ENCODE measurements at regions not wholly inside any gene's neighbourhood (a gene's known extent, or its start where the extent isn't known, plus 50 kb on each side); places are given as distances from the start of the nearest gene placed in this dataset.

GRCh38 chr2:128799730-128800129 is 481.1 kb upstream of the HS6ST1 start:
- DNase-seq (ENCODE audit: low read depth, low spot score) = no peak

GRCh38 chr2:128801576-128801975 is 482.9 kb upstream of the HS6ST1 start:
- no peak for DNase-seq (ENCODE audit: low read depth, low spot score)

GRCh38 chr2:128803222-128803621 is 484.6 kb upstream of the HS6ST1 start:
- no peak for DNase-seq (ENCODE audit: low read depth, low spot score)

GRCh38 chr2:128805237-128805636 is 486.6 kb upstream of the HS6ST1 start:
- no peak for DNase-seq (ENCODE audit: low read depth, low spot score)

- no peak for DNase-seq (ENCODE audit: low read depth, low spot score)
Measured at GRCh38 chr2:128805918-128806317, 487.2 kb upstream of the HS6ST1 start.

- DNase-seq (ENCODE audit: low read depth, low spot score) = no peak
Measured at GRCh38 chr2:128807317-128807716, 488.6 kb upstream of the HS6ST1 start.

GRCh38 chr2:128808462-128809258 is 490.0 kb upstream of the HS6ST1 start:
- DNase-seq (ENCODE audit: low read depth, low spot score) = no peak

- DNase-seq (ENCODE audit: low read depth, low spot score) = no peak
Measured at GRCh38 chr2:128809259-128809636, 490.6 kb upstream of the HS6ST1 start.

GRCh38 chr2:128809880-128810279 is 491.2 kb upstream of the HS6ST1 start:
- DNase-seq (ENCODE audit: low read depth, low spot score) = no peak

GRCh38 chr2:128812183-128812940 is 493.7 kb upstream of the HS6ST1 start:
- no peak for DNase-seq (ENCODE audit: low read depth, low spot score)

- DNase-seq (ENCODE audit: low read depth, low spot score) = no peak
Measured at GRCh38 chr2:128813352-128814034, 494.8 kb upstream of the HS6ST1 start.

- DNase-seq (ENCODE audit: low read depth, low spot score) = no peak
Measured at GRCh38 chr2:128815248-128815647, 496.6 kb upstream of the HS6ST1 start.

GRCh38 chr2:128817171-128817570 is 498.5 kb upstream of the HS6ST1 start:
- no peak for DNase-seq (ENCODE audit: low read depth, low spot score)

- DNase-seq (ENCODE audit: low read depth, low spot score) = no peak
Measured at GRCh38 chr2:128817813-128818212, 499.1 kb upstream of the HS6ST1 start.

- DNase-seq (ENCODE audit: low read depth, low spot score) = no peak
Measured at GRCh38 chr2:128818248-128818647, 499.6 kb upstream of the HS6ST1 start.

- DNase-seq (ENCODE audit: low read depth, low spot score) = no peak
Measured at GRCh38 chr2:128818704-128819491, 500.2 kb upstream of the HS6ST1 start.

- DNase-seq (ENCODE audit: low read depth, low spot score) = no peak
Measured at GRCh38 chr2:128820452-128820851, 501.8 kb upstream of the HS6ST1 start.

- DNase-seq (ENCODE audit: low read depth, low spot score) = no peak
Measured at GRCh38 chr2:128821010-128821409, 502.3 kb upstream of the HS6ST1 start.

- no peak for DNase-seq (ENCODE audit: low read depth, low spot score)
Measured at GRCh38 chr2:128832946-128833663, 514.4 kb upstream of the HS6ST1 start.

- DNase-seq (ENCODE audit: low read depth, low spot score) = no peak
Measured at GRCh38 chr2:128833664-128834027, 515.0 kb upstream of the HS6ST1 start.
